Central memory CD4-positive, alpha-beta T cell (primary cell): ENCODE measurements at regions not wholly inside any gene's neighbourhood (a gene's known extent, or its start where the extent isn't known, plus 50 kb on each side); places are given as distances from the start of the nearest gene placed in this dataset.

Source experiments
- DNase-seq: peaks from one replicate; pipeline ENCODE4 v3.0.0; 2022

GRCh38 chr18:2083691-2084090 lies 487.6 kb downstream of the METTL4 start:
- DNase-seq: no peak

- no peak for DNase-seq
Observed at GRCh38 chr18:2086439-2086838, 484.9 kb downstream of the METTL4 start.

- DNase-seq: no peak
Observed at GRCh38 chr18:2087877-2088673, 483.2 kb downstream of the METTL4 start.

- DNase-seq: no peak
Observed at GRCh38 chr18:2089396-2089795, 481.9 kb downstream of the METTL4 start.

GRCh38 chr18:2091937-2092336 lies 479.4 kb downstream of the METTL4 start:
- no peak for DNase-seq

GRCh38 chr18:2096551-2096950 lies 474.8 kb downstream of the METTL4 start:
- DNase-seq: no peak

GRCh38 chr18:2100694-2101213 lies 470.6 kb downstream of the METTL4 start:
- no peak for DNase-seq

DNA sequence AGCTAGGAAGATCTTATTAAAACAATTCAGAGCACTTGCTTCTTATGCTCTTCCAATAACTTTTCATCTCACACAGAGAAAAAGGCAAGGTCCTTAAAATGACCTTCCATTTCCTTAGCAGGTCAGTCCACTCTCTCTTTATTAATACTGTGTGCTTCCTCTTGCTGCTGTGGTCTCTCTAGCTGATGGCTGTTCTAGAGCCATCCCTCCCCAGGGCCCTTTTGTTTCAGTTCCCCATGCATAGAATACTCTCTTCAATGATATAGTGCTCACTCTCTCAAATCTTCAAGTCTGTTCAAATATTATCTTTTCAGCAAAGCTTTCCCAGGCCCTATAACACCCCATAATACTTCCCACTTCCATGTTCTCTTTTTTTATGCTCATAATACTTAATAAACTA lies 469.3 kb downstream of the METTL4 start:
- no peak for DNase-seq

DNA sequence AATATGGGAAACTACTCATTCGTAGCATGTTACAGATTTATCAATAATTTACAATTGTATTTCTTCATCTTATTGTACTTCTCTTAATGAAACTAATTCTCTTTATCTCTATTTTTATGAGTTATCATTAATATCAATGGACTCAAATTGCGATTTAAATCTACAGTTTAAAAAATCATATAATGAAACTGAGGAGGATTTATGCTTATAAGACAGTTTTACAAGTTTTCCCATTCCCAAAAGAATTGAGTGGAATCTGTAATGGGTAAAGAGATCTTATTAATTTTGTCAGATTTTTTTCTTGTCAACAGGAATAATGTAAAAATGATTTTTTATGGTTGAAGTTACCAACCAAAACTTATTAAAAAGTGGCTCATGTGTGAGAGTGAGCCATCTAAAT lies 468.0 kb downstream of the METTL4 start:
- no peak for DNase-seq

- peak; percentile 5 for DNase-seq
Observed at GRCh38 chr18:2104620-2105462, 466.5 kb downstream of the METTL4 start.

- no peak for DNase-seq
Observed at GRCh38 chr18:2108591-2108990, 462.7 kb downstream of the METTL4 start.

GRCh38 chr18:2111456-2111855 lies 459.8 kb downstream of the METTL4 start:
- no peak for DNase-seq

DNA sequence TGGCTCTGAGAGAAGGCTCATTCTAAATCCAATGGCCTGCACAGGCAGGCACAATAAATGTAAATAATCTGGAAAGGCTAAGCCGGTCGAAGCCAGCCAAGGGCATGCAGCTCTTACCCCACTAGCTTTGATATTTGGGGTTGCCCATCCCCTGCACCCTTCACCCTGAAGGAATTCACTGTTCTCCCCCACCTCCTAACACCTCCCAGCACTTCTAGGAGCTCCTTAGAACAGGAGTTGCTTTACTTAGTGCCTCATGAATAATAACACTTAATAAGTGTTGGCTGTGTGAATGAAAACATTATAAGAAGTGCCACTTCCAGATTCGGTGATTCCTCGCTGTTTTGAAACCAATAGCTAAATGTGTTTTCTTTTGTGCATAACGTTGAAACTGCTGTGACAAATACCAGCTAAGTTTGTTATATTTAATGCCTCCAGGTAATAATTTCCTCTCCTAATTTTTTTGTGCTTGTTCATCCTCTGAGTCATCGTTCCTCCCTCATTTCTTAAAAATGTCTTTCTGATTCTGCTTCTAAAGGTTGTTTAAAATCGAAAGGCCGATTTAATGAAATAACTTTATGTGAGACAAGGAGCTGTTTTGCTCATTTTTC lies 458.8 kb downstream of the METTL4 start:
- no peak for DNase-seq

- no peak for DNase-seq
Observed at GRCh38 chr18:2114289-2114688, 457.0 kb downstream of the METTL4 start.

GRCh38 chr18:2114765-2115164 lies 456.5 kb downstream of the METTL4 start:
- DNase-seq: no peak

GRCh38 chr18:2121224-2121623 lies 450.1 kb downstream of the METTL4 start:
- DNase-seq: no peak

- DNase-seq: no peak
Observed at GRCh38 chr18:2123077-2123476, 448.2 kb downstream of the METTL4 start.

DNA sequence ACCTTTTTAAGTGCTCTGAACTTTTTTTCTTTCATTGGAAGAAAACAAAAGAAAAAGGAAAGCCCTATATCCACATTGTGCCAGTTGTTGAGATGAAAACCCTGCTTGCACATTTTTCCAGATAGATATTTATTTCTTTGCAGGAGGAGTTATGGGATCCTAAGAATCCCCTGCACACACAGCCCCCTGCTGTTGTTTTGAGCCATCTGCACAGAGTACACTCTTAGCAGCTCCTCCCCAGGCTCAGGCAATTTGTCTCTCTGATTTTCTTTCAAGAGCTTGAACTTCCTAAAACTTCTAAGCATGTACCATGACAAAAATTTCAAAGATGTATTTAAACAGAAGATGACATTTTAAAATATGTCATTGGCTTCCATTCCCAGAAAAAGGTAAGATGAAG lies 436.9 kb downstream of the METTL4 start:
- no peak for DNase-seq

GRCh38 chr18:2135309-2135708 lies 436.0 kb downstream of the METTL4 start:
- DNase-seq: no peak

GRCh38 chr18:2138552-2138951 lies 432.8 kb downstream of the METTL4 start:
- DNase-seq: no peak

DNA sequence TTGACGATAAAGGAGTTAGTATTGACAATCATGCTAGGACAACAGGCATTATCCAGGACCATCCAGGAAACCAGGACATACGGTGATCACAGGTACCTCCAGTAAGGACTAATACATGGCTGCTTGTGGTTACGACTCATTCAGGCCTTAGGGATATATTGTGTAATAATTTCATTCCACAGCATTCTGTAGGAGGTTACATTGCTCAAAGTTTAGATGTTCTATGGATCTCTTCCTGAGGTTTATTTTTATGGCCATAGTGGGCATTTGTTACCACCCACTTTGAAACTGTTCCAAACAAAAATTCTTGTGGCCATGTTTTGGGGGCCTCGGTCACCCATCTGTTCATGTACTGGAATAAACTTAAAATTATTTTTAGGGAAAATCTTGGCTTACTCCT lies 431.6 kb downstream of the METTL4 start:
- DNase-seq: no peak

- no peak for DNase-seq
Observed at GRCh38 chr18:2143636-2144035, 427.7 kb downstream of the METTL4 start.

- DNase-seq: no peak
Observed at GRCh38 chr18:2144811-2145210, 426.5 kb downstream of the METTL4 start.
